Uterus (tissue), 2 donors: ENCODE measurements at regions not wholly inside any gene's neighbourhood (a gene's known extent, or its start where the extent isn't known, plus 50 kb on each side); places are given as distances from the start of the nearest gene placed in this dataset.

ENCODE experiments used
- POLR2A ChIP-seq, 2 donors: fragments of 450-650 bp; IDR thresholded peaks; one replicate each; pipeline ENCODE4 v1.6.1; 2016; ENCODE audit warnings: antibody characterized with exemption in 2 of 2, mild to moderate bottlenecking in 1 of 2, moderate library complexity in 1 of 2
- TF ChIP-seq, protein P1 (sequence below), 4 experiments: fragments of 200-600 bp in 2 of 4; fragments of 450-650 bp in 2 of 4; sonication (generic) in 2 of 4; IDR thresholded peaks; one replicate each; pipeline ENCODE4 v1.5.1; 2016 to 2019; ENCODE audit warnings: antibody characterized with exemption in 4 of 4, mild to moderate bottlenecking in 2 of 4, moderate library complexity in 1 of 4

DNA sequence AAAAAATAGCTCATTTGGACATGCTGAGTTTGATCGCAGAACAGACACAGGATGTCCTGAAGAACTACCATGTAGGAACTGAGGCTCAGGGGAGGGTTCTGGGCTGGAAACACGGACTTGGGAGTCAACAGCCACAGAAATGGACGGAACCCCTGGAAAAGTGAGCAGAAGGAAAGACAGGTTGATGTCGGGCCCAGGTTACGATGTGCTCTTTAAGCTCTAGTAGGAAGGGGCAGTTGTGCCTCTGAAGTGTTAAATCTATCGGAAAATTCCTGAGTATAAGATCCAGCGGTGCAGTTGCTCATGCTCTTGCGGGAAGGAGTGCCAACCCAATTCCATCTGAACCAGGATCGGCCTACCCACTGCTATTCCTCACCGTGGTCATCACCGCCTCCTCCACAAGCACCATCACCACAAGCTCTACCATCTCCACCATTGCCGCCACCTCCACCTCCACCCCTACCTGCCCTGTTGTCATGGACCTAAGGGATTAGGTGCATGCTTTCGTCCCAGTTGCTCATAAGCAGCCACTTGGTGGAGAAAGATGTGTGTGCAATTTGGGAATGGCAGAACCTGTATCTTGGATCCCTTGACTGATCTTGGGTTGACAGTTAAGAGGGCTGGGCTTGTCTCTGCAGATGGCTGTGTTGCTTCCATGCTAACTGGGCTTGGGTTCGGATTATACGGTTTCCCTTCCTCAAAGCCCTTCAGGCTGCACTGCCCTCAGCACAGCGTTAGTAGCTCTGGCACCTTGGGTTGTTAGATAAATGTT lies 108.5 kb downstream of the ASB7 start:
- TF ChIP-seq, protein P1, sequence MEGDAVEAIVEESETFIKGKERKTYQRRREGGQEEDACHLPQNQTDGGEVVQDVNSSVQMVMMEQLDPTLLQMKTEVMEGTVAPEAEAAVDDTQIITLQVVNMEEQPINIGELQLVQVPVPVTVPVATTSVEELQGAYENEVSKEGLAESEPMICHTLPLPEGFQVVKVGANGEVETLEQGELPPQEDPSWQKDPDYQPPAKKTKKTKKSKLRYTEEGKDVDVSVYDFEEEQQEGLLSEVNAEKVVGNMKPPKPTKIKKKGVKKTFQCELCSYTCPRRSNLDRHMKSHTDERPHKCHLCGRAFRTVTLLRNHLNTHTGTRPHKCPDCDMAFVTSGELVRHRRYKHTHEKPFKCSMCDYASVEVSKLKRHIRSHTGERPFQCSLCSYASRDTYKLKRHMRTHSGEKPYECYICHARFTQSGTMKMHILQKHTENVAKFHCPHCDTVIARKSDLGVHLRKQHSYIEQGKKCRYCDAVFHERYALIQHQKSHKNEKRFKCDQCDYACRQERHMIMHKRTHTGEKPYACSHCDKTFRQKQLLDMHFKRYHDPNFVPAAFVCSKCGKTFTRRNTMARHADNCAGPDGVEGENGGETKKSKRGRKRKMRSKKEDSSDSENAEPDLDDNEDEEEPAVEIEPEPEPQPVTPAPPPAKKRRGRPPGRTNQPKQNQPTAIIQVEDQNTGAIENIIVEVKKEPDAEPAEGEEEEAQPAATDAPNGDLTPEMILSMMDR (IDR thresholded peaks at IDR 0.05), result no peak
- TF ChIP-seq POLR2A (IDR thresholded peaks at IDR 0.05), result no peak
